ENCODE measurements at regions not wholly inside any gene's neighbourhood (a gene's known extent, or its start where the extent isn't known, plus 50 kb on each side); places are given as distances from the start of the nearest gene placed in this dataset.
"Not testable (repeated sequence)": the region's sequence is repeated elsewhere in the genome, so short reads cannot be mapped to it uniquely, and the experiment has no call there.

DNA sequence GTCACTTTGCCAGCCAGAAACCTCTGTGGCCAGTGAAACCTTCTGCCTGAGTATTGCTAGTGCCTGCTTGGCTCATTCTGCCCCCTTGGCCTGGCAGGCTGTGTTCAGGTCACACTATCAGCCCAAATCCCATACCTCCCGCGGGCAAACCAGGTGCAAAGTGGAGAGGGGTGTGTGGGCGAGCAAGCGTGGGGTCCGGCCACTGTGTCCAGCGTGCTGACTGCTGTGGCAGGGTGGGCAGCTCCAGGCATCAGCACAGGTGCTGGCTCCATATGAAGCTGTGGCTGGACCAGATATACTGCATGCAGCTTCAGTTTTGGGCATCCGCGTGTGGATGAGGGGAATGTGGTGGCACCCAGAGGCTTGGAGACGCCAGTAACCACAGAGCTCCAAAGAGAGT, 576.5 kb upstream of the EDIL3 start:
- Mint-ChIP-seq H3K4me3 (no peak overlapping the region), H3K4me1 (no peaks in the 10 kb centered on the region), H3K9me3 (peaks cover 0 to 8% (median 4%) of the 10 kb centered on the region in 7 donors), H3K36me3 (no peaks in the 10 kb centered on the region), H3K27ac (no peak overlapping the region), H3K27me3 (no peaks in the 10 kb centered on the region)
- H3K4me1 ChIP-seq (ENCODE audit: control insufficient read depth, insufficient read depth, low read length, poor library complexity, severe bottlenecking): no peaks in the 10 kb centered on the region
- no peaks in the 10 kb centered on the region for H3K27me3 ChIP-seq (ENCODE audit: control insufficient read depth, insufficient read depth, low read length)
- no peak overlapping the region for H3K27ac ChIP-seq (ENCODE audit: insufficient read depth, low read length, poor library complexity, severe bottlenecking)
- no peaks in the 10 kb centered on the region for H3K36me3 ChIP-seq (ENCODE audit: control insufficient read depth, insufficient read depth, low read length)
- ATAC-seq (ENCODE audit: low read depth in 2 of 2) (no peak), DNase-seq (no peak)
- H3K9me3 ChIP-seq (ENCODE audit: control insufficient read depth in 2 of 2, low read length in 2 of 2): peaks cover 0 to 2% of the 10 kb centered on the region in 2 experiments
- no peak overlapping the region for H3K4me3 ChIP-seq (ENCODE audit: low read depth, low read length)

DNA sequence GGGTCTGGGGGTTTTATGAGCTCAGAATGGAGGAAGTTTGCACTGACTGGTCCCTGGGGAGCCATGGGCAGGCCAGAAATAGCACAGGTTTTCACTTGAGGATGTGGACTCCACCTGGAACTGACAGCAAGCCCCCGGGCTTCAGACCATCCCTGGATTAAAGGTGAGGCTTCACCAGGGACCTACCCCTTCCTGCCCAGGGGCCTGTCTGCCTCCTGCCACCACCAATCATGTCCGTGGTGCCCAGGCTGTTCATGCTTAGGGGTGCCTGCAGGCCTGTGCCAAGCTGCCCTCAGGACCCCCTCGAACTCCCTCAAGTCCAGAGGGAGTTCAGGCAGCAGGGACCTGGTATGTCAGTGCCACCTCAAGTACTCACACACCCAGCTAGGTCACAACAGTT, 577.2 kb upstream of the EDIL3 start:
- no peak overlapping the region for H3K27ac Mint-ChIP-seq
- no peaks in the 10 kb centered on the region for H3K4me1 Mint-ChIP-seq
- Histone ChIP-seq H3K4me1 (ENCODE audit: control insufficient read depth, insufficient read depth, low read length, poor library complexity, severe bottlenecking) (no peaks in the 10 kb centered on the region), H3K9me3 (ENCODE audit: control insufficient read depth in 2 of 2, low read length in 2 of 2) (peaks cover 0 to 2% of the 10 kb centered on the region in 2 experiments), H3K36me3 (ENCODE audit: control insufficient read depth, insufficient read depth, low read length) (no peaks in the 10 kb centered on the region), H3K27ac (ENCODE audit: insufficient read depth, low read length, poor library complexity, severe bottlenecking) (no peak overlapping the region), H3K27me3 (ENCODE audit: control insufficient read depth, insufficient read depth, low read length) (no peaks in the 10 kb centered on the region), H3K4me3 (ENCODE audit: low read depth, low read length) (no peak overlapping the region)
- no peak for ATAC-seq (ENCODE audit: low read depth in 2 of 2)
- H3K27me3 Mint-ChIP-seq: no peaks in the 10 kb centered on the region
- no peak overlapping the region for H3K4me3 Mint-ChIP-seq
- peaks cover 0 to 10% (median 4%) of the 10 kb centered on the region in 7 donors for H3K9me3 Mint-ChIP-seq
- no peaks in the 10 kb centered on the region for H3K36me3 Mint-ChIP-seq
- DNase-seq: no peak

DNA sequence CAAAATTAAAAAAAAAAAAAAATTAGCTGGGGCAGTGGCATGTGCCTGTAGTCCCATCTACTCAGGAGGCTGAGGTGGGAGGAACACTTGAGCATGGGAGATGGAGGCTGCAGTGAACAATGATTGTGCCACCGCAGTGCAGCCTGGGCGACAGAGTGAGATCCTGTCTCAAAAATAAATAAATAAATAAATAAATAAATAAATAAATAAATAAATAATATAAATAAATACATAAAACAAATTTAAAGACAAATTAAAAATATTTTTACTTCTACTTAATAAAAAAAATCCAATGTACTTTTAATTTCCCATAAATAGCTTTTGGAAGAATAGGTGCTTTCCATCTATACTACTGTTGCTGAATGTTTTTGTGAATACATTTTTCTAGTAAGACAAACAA, 598.4 kb upstream of the EDIL3 start:
- Histone ChIP-seq H3K27me3 (ENCODE audit: control insufficient read depth, insufficient read depth, low read length) (no peaks in the 10 kb centered on the region), H3K4me1 (ENCODE audit: control insufficient read depth, insufficient read depth, low read length, poor library complexity, severe bottlenecking) (no peaks in the 10 kb centered on the region), H3K36me3 (ENCODE audit: control insufficient read depth, insufficient read depth, low read length) (no peaks in the 10 kb centered on the region), H3K4me3 (ENCODE audit: low read depth, low read length) (no peak overlapping the region), H3K9me3 (ENCODE audit: control insufficient read depth in 2 of 2, low read length in 2 of 2) (no peaks in the 10 kb centered on the region), H3K27ac (ENCODE audit: insufficient read depth, low read length, poor library complexity, severe bottlenecking) (no peak overlapping the region)
- H3K9me3 Mint-ChIP-seq: peaks cover 0 to 8% (median 3%) of the 10 kb centered on the region in 7 donors
- H3K27ac Mint-ChIP-seq: no peak overlapping the region
- H3K27me3 Mint-ChIP-seq: no peaks in the 10 kb centered on the region
- DNase-seq (no peak), ATAC-seq (ENCODE audit: low read depth in 2 of 2) (no peak)
- no peak overlapping the region for H3K4me3 Mint-ChIP-seq
- no peaks in the 10 kb centered on the region for H3K36me3 Mint-ChIP-seq
- H3K4me1 Mint-ChIP-seq: no peaks in the 10 kb centered on the region

DNA sequence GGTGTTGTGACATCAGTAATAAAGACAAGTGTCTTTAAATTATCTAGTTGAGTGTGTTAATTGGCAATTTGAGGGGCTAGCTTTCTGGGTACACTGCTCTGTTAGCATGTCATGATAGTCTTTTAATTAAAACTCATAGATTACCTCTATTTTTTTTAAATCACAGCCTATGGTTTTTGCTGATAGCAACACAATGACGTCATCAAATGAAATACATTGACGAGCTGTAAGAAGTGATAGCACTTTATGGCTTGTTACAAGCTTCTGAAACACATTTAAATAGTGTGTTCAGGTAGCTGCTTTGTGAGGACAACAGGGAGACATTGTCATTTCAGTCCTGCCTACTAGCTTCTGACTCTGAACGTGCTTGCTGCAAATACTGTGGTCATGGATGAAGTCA, 600.5 kb upstream of the EDIL3 start:
- DNase-seq: no peak
- Mint-ChIP-seq H3K27me3 (no peaks in the 10 kb centered on the region), H3K27ac (no peak overlapping the region), H3K9me3 (peaks cover 0 to 8% (median 4%) of the 10 kb centered on the region in 7 donors), H3K4me3 (no peak overlapping the region), H3K36me3 (no peaks in the 10 kb centered on the region), H3K4me1 (no peaks in the 10 kb centered on the region)
- no peaks in the 10 kb centered on the region for H3K9me3 ChIP-seq (ENCODE audit: control insufficient read depth in 2 of 2, low read length in 2 of 2)
- ATAC-seq (ENCODE audit: low read depth in 2 of 2): no peak
- no peaks in the 10 kb centered on the region for H3K4me1 ChIP-seq (ENCODE audit: control insufficient read depth, insufficient read depth, low read length, poor library complexity, severe bottlenecking)
- H3K36me3 ChIP-seq (ENCODE audit: control insufficient read depth, insufficient read depth, low read length): no peaks in the 10 kb centered on the region
- no peaks in the 10 kb centered on the region for H3K27me3 ChIP-seq (ENCODE audit: control insufficient read depth, insufficient read depth, low read length)
- no peak overlapping the region for H3K27ac ChIP-seq (ENCODE audit: insufficient read depth, low read length, poor library complexity, severe bottlenecking)
- H3K4me3 ChIP-seq (ENCODE audit: low read depth, low read length): no peak overlapping the region

DNA sequence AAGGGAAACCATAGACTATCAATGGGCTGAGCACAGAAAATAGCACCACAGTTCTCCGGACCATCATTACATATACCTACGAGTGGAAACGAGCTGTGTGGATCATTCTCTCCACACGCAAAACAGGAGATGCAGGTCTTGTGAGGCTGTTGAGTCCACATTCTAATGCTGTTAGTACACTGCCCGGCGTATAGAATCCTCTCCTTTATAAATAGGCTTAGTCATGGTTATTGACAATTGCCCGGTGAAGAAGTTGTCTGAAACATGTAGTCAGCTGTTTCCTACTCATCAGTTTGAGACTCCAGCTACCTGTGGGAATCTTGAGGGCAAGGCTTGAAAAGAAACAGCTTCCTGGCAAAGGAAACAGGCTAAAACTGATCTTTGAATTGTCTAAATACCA, 602.0 kb upstream of the EDIL3 start:
- H3K4me1 Mint-ChIP-seq: no peaks in the 10 kb centered on the region
- Histone ChIP-seq H3K4me1 (ENCODE audit: control insufficient read depth, insufficient read depth, low read length, poor library complexity, severe bottlenecking) (no peaks in the 10 kb centered on the region), H3K4me3 (ENCODE audit: low read depth, low read length) (no peak overlapping the region), H3K27ac (ENCODE audit: insufficient read depth, low read length, poor library complexity, severe bottlenecking) (no peak overlapping the region), H3K27me3 (ENCODE audit: control insufficient read depth, insufficient read depth, low read length) (no peaks in the 10 kb centered on the region), H3K9me3 (ENCODE audit: control insufficient read depth in 2 of 2, low read length in 2 of 2) (no peaks in the 10 kb centered on the region), H3K36me3 (ENCODE audit: control insufficient read depth, insufficient read depth, low read length) (no peaks in the 10 kb centered on the region)
- H3K9me3 Mint-ChIP-seq: peaks cover 0 to 5% (median 2%) of the 10 kb centered on the region in 7 donors
- H3K4me3 Mint-ChIP-seq: no peak overlapping the region
- no peaks in the 10 kb centered on the region for H3K27me3 Mint-ChIP-seq
- ATAC-seq (ENCODE audit: low read depth in 2 of 2) (no peak), DNase-seq (no peak)
- H3K36me3 Mint-ChIP-seq: no peaks in the 10 kb centered on the region
- H3K27ac Mint-ChIP-seq: no peak overlapping the region

DNA sequence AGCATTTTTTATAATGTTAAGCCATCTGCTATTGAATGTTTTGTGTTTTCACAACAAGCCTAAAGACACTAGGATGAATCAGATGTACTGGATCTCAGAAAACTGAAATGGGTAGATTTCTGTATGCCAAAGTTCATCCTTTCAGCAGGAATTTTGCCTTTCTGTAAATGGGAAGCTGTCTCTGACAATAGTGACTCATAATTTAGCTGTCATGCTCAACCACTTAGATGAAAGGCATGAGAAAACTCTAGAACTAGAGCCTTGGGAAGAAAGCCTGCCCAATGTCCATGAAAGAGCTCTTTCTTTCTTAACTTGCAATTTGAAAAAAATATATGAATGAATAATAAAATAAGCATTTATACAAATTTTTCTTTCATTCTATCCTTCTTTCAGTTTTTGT, 616.0 kb upstream of the EDIL3 start:
- Mint-ChIP-seq H3K4me3 (no peak overlapping the region), H3K27me3 (no peaks in the 10 kb centered on the region), H3K4me1 (no peaks in the 10 kb centered on the region), H3K9me3 (peaks cover 0 to 17% (median 4%) of the 10 kb centered on the region in 7 donors), H3K36me3 (no peaks in the 10 kb centered on the region), H3K27ac (no peak overlapping the region)
- DNase-seq (no peak), ATAC-seq (ENCODE audit: low read depth in 2 of 2) (no peak)
- no peaks in the 10 kb centered on the region for H3K27me3 ChIP-seq (ENCODE audit: control insufficient read depth, insufficient read depth, low read length)
- peaks cover 0 to 3% of the 10 kb centered on the region in 2 experiments for H3K9me3 ChIP-seq (ENCODE audit: control insufficient read depth in 2 of 2, low read length in 2 of 2)
- no peaks in the 10 kb centered on the region for H3K4me1 ChIP-seq (ENCODE audit: control insufficient read depth, insufficient read depth, low read length, poor library complexity, severe bottlenecking)
- no peak overlapping the region for H3K27ac ChIP-seq (ENCODE audit: insufficient read depth, low read length, poor library complexity, severe bottlenecking)
- H3K4me3 ChIP-seq (ENCODE audit: low read depth, low read length): no peak overlapping the region
- H3K36me3 ChIP-seq (ENCODE audit: control insufficient read depth, insufficient read depth, low read length): no peaks in the 10 kb centered on the region

DNA sequence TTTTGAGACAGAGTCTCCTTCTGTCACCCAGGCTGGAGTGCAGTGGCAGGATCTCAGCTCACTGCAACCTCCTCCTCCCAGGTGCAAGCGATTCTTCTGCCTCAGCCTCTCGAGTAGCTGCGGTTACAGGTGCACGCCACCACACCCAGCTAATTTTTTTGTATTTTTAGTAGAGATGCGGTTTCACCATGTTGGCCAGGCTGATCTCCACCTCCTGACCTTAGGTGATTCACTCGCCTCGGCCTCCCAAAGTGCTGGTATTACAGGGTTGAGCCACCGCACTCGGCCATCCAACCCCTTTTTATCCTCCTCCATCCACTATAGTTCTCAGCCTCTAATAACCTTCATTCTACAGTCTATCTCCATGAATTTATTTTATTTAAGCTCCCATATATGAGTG, 617.3 kb upstream of the EDIL3 start:
- not testable (repeated sequence) for H3K4me3 Mint-ChIP-seq; H3K36me3 Mint-ChIP-seq; H3K27ac Mint-ChIP-seq; DNase-seq; H3K4me1 ChIP-seq (ENCODE audit: control insufficient read depth, insufficient read depth, low read length, poor library complexity, severe bottlenecking); H3K27ac ChIP-seq (ENCODE audit: insufficient read depth, low read length, poor library complexity, severe bottlenecking); H3K36me3 ChIP-seq (ENCODE audit: control insufficient read depth, insufficient read depth, low read length); ATAC-seq (ENCODE audit: low read depth in 2 of 2); H3K9me3 ChIP-seq (ENCODE audit: control insufficient read depth in 2 of 2, low read length in 2 of 2); H3K27me3 Mint-ChIP-seq; H3K4me1 Mint-ChIP-seq; H3K27me3 ChIP-seq (ENCODE audit: control insufficient read depth, insufficient read depth, low read length); H3K4me3 ChIP-seq (ENCODE audit: low read depth, low read length)
- peaks cover under 1 to 20% (median 5%) of the 10 kb centered on the region in 7 donors for H3K9me3 Mint-ChIP-seq

DNA sequence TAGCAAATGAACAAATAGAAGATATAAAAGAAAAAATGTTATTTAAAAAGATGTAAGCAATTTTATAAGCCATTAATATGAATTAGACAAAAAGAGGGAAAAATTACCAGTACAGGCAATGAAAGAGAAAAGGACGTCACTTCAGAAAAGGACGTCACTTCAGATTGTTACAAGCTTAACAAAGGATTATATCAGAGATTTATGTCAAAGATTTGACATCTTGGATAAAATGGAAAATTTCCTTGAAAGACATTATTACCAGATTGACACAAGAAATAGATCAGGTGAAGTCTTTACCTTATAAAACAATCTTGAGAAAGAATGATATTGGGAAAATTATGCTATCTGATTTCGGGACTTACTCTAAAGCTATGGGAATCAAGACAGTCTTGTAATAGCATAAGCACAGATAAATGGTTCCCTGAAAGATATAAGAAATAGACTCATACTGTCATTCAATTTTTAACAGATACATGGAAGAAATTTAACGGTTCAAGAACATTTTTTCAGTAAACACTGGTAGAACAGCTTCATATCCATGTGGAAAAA, 625.4 kb upstream of the EDIL3 start:
- Histone ChIP-seq H3K27ac (ENCODE audit: insufficient read depth, low read length, poor library complexity, severe bottlenecking) (no peak overlapping the region), H3K4me3 (ENCODE audit: low read depth, low read length) (no peak overlapping the region), H3K4me1 (ENCODE audit: control insufficient read depth, insufficient read depth, low read length, poor library complexity, severe bottlenecking) (no peaks in the 10 kb centered on the region), H3K27me3 (ENCODE audit: control insufficient read depth, insufficient read depth, low read length) (no peaks in the 10 kb centered on the region), H3K9me3 (ENCODE audit: control insufficient read depth in 2 of 2, low read length in 2 of 2) (no peaks in the 10 kb centered on the region), H3K36me3 (ENCODE audit: control insufficient read depth, insufficient read depth, low read length) (no peaks in the 10 kb centered on the region)
- Mint-ChIP-seq H3K27ac (no peak overlapping the region), H3K9me3 (peaks cover 1 to 10% (median 5%) of the 10 kb centered on the region in 7 donors), H3K4me1 (no peaks in the 10 kb centered on the region), H3K4me3 (no peak overlapping the region), H3K27me3 (no peaks in the 10 kb centered on the region), H3K36me3 (no peaks in the 10 kb centered on the region)
- ATAC-seq (ENCODE audit: low read depth in 2 of 2) (no peak), DNase-seq (no peak)
